ENCODE measurements at regions not wholly inside any gene's neighbourhood (a gene's known extent, or its start where the extent isn't known, plus 50 kb on each side); places are given as distances from the start of the nearest gene placed in this dataset.

DNA sequence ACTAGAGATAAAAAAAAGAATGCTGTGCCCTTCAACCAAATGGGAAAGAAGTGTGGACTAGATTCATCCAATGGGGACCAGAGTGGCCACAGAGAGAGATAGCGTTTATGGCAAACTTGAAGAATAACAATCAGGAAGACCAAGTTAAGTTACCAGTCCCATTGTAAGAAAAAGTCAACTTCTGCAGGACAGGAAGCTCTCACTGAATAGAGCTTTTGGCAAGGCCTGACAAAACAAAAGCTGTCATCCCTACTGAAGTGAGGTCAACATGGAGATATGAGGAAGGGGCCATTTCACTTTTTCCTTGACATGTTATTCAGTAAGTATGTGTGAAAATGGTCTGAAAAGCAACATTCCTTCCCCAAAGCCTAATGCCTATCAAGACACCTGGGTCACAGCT, 111.8 kb upstream of the KLHL13 start:
- TF ChIP-seq, protein P1, sequence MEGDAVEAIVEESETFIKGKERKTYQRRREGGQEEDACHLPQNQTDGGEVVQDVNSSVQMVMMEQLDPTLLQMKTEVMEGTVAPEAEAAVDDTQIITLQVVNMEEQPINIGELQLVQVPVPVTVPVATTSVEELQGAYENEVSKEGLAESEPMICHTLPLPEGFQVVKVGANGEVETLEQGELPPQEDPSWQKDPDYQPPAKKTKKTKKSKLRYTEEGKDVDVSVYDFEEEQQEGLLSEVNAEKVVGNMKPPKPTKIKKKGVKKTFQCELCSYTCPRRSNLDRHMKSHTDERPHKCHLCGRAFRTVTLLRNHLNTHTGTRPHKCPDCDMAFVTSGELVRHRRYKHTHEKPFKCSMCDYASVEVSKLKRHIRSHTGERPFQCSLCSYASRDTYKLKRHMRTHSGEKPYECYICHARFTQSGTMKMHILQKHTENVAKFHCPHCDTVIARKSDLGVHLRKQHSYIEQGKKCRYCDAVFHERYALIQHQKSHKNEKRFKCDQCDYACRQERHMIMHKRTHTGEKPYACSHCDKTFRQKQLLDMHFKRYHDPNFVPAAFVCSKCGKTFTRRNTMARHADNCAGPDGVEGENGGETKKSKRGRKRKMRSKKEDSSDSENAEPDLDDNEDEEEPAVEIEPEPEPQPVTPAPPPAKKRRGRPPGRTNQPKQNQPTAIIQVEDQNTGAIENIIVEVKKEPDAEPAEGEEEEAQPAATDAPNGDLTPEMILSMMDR (conservative IDR thresholded peaks at IDR 0.05; ENCODE audit: low read depth in 2 of 2), result no peak
- TF ChIP-seq EZH2 (IDR thresholded peaks at IDR 0.05; ENCODE audit: low read depth, unreplicated experiment) (no peak), STAT1 (IDR thresholded peaks at IDR 0.05; ENCODE audit: unreplicated experiment) (no peak), CREB1 (CRISPR knock-in tag; IDR thresholded peaks at IDR 0.05; ENCODE audit: low read depth) (no peak), ZNF114 (CRISPR knock-in tag; IDR thresholded peaks at IDR 0.05) (no peak), POLR2AphosphoS5 (IDR thresholded peaks at IDR 0.05; ENCODE audit: low read depth) (no peak), JUNB (IDR thresholded peaks at IDR 0.05; ENCODE audit: unreplicated experiment) (no peak), EZH2phosphoT487 (IDR thresholded peaks at IDR 0.05; ENCODE audit: unreplicated experiment) (no peak), ZNF331 (CRISPR knock-in tag; IDR thresholded peaks at IDR 0.05; ENCODE audit: low read depth) (no peak)
- TF ChIP-seq, protein P2, sequence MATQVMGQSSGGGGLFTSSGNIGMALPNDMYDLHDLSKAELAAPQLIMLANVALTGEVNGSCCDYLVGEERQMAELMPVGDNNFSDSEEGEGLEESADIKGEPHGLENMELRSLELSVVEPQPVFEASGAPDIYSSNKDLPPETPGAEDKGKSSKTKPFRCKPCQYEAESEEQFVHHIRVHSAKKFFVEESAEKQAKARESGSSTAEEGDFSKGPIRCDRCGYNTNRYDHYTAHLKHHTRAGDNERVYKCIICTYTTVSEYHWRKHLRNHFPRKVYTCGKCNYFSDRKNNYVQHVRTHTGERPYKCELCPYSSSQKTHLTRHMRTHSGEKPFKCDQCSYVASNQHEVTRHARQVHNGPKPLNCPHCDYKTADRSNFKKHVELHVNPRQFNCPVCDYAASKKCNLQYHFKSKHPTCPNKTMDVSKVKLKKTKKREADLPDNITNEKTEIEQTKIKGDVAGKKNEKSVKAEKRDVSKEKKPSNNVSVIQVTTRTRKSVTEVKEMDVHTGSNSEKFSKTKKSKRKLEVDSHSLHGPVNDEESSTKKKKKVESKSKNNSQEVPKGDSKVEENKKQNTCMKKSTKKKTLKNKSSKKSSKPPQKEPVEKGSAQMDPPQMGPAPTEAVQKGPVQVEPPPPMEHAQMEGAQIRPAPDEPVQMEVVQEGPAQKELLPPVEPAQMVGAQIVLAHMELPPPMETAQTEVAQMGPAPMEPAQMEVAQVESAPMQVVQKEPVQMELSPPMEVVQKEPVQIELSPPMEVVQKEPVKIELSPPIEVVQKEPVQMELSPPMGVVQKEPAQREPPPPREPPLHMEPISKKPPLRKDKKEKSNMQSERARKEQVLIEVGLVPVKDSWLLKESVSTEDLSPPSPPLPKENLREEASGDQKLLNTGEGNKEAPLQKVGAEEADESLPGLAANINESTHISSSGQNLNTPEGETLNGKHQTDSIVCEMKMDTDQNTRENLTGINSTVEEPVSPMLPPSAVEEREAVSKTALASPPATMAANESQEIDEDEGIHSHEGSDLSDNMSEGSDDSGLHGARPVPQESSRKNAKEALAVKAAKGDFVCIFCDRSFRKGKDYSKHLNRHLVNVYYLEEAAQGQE (IDR thresholded peaks at IDR 0.05; ENCODE audit: unreplicated experiment), result no peak
- TF ChIP-seq, protein P3, sequence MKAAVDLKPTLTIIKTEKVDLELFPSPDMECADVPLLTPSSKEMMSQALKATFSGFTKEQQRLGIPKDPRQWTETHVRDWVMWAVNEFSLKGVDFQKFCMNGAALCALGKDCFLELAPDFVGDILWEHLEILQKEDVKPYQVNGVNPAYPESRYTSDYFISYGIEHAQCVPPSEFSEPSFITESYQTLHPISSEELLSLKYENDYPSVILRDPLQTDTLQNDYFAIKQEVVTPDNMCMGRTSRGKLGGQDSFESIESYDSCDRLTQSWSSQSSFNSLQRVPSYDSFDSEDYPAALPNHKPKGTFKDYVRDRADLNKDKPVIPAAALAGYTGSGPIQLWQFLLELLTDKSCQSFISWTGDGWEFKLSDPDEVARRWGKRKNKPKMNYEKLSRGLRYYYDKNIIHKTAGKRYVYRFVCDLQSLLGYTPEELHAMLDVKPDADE (IDR thresholded peaks at IDR 0.05), result no peak

Data from GM23338 (cell line).